ENCODE measurements at regions not wholly inside any gene's neighbourhood (a gene's known extent, or its start where the extent isn't known, plus 50 kb on each side); places are given as distances from the start of the nearest gene placed in this dataset.
"Not testable (repeated sequence)": the region's sequence is repeated elsewhere in the genome, so short reads cannot be mapped to it uniquely, and the experiment has no call there.

DNA sequence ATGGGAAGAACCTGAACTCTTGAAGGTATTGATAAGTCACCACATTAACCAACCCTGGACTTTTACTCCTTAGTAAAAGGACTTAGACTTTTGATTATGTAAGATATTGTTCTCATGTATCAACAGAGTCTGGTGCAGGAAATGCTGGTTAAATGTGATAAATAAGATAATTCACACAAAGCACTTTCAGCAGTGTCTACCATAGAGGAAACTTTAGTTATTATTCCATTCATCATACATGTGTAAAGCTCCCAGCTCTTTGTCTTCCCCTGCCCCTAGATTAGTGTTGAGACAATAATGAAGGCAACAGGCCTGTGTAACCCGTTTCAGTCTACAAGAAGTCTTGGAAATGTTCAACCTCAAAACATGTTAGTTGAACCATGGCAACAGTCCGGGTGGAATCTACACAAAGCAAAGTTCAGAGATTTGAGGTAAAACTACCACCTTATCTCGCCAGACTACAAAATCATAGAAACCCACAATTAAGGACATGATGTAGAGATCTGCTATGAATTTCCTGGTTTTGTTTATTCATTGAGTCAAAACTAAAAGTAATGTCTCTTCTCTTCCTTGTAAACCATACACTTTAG, 109.9 kb upstream of the ADO start:
- TF ChIP-seq, protein P1, sequence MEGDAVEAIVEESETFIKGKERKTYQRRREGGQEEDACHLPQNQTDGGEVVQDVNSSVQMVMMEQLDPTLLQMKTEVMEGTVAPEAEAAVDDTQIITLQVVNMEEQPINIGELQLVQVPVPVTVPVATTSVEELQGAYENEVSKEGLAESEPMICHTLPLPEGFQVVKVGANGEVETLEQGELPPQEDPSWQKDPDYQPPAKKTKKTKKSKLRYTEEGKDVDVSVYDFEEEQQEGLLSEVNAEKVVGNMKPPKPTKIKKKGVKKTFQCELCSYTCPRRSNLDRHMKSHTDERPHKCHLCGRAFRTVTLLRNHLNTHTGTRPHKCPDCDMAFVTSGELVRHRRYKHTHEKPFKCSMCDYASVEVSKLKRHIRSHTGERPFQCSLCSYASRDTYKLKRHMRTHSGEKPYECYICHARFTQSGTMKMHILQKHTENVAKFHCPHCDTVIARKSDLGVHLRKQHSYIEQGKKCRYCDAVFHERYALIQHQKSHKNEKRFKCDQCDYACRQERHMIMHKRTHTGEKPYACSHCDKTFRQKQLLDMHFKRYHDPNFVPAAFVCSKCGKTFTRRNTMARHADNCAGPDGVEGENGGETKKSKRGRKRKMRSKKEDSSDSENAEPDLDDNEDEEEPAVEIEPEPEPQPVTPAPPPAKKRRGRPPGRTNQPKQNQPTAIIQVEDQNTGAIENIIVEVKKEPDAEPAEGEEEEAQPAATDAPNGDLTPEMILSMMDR (IDR thresholded peaks at IDR 0.05; ENCODE audit: low read depth, low read length, missing control alignments) = no peak
- H3K4me3 ChIP-seq (replicated peaks; ENCODE audit: low read depth, low read length) = no peak overlapping the region

DNA sequence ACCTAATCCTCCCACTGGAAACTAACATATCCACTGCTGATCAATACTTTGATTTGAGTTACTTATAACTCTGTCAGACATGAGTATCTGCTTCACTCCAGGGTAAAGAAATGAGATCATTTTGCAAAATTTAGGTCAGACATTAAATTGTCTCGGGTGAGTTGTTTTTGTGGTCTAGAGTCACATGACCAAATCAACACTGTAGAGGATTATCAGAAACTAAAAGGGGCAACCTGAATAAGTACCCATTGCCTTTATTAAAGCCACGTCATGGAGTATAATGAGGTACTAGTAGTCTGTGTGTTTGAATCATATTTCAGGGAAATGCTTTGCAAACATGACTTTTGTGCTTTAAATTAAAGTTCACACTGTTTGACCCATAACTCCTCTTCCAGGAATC, 107.7 kb upstream of the ADO start:
- DNase-seq (ENCODE audit: extremely low read depth, low read depth) = no peak

More for the DNA sequence above, 109.9 kb upstream of the ADO start:
- DNase-seq (ENCODE audit: extremely low read depth, low read depth) = no peak

DNA sequence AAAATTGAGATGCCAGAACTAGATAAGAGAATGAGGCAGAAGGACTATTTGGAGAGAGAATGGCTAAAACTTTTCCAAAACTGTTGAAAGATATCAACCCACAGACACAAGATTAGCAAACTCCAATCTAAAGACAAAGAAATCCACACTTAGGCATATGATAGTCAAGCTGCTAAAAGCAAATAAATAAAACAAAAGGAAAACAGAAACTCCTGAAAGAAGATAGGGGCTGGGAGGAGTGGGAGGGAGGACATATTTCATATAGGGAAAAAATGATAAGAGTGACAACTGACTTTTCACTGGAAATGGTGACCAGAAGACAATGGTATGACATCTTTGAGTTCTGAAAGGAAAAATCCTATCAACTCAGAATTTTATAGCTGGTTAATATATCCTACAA, 105.4 kb upstream of the ADO start:
- no peak for DNase-seq (ENCODE audit: extremely low read depth, low read depth)
- TF ChIP-seq, protein P1 (IDR thresholded peaks at IDR 0.05; ENCODE audit: low read depth, low read length, missing control alignments) = no peak
- H3K4me3 ChIP-seq (replicated peaks; ENCODE audit: low read depth, low read length) = no peak overlapping the region

More for the DNA sequence above, 107.7 kb upstream of the ADO start:
- H3K4me3 ChIP-seq (replicated peaks; ENCODE audit: low read depth, low read length) = no peak overlapping the region
- TF ChIP-seq, protein P1 (IDR thresholded peaks at IDR 0.05; ENCODE audit: low read depth, low read length, missing control alignments) = no peak

DNA sequence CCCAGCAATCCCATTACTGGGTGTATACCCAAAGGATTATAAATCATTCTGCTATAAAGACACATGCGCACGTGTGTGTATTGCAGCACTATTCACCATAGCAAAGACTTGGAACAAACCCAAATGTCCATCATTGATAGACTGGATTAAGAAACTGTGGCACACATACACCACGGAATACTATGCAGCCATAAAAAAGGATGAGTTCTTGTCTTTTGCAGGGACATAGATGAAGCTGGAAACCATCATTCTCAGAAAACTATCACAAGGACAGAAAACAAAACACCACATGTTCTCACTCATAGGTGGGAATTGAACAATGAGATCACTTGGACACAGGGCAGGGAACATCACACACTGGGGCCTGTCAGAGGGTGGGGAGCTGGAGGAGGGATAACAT, 100.4 kb upstream of the ADO start:
- not testable (repeated sequence) for H3K4me3 ChIP-seq (replicated peaks; ENCODE audit: low read depth, low read length); DNase-seq (ENCODE audit: extremely low read depth, low read depth)

DNA sequence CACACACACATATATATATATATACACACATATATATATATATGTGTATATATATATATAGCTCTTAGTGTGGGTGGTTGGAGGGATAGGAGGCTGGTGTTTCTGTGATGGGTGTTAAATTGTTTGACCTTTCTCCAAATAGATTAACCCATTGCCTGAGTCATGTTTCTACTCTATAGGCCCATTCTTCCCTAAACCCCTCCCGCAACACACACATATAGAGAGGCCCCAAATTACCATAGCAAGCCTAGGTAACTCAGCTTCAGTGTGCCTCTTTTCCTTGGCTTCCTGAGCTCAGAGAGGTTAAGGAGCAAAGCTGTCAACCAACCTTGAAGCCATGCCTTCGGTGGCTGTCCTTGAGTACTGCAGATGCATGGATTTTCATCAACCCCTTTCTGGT, 98.7 kb upstream of the ADO start:
- DNase-seq (ENCODE audit: extremely low read depth, low read depth) = no peak
- TF ChIP-seq, protein P1 (IDR thresholded peaks at IDR 0.05; ENCODE audit: low read depth, low read length, missing control alignments) = no peak
- H3K4me3 ChIP-seq (replicated peaks; ENCODE audit: low read depth, low read length) = no peak overlapping the region

DNA sequence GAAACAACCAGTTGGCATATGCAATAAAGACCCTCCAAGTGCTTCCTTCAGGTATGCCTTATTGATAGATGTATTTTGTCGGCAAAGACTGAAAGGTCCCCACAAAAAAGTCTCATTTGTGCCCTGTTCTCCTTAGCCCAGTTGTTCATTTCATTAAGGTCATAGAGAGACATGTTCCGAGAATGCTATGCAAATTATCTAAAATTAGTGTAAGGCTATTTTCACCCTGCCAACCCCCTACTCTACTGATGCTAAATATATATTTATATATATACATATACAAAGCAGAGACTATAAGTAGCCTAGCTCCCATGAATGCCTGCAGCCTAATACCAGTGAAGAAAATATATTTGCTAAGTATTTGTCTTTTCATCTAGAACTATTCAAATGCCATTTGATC, 96.7 kb upstream of the ADO start:
- TF ChIP-seq, protein P1 (IDR thresholded peaks at IDR 0.05; ENCODE audit: low read depth, low read length, missing control alignments) = no peak
- no peak for DNase-seq (ENCODE audit: extremely low read depth, low read depth)

DNA sequence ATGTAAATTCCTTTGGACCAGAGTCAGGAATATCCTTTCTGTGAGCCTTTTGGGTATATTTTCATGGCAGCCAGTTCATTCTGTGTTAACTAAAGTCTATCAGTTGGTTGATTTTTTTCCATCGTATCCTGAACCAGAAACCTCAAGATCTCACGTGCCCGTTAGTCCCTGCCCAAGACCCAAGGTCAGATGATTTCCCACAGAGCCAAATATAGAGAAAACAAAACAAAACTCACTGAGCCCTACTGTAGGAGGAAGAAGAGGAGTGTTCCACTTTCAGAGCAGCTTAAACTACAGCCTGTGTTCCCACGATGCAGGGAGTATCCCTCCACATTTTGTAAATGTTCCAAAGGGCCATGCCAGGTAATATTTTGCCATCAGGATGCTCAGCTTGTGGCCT, 96.0 kb upstream of the ADO start:
- TF ChIP-seq, protein P1 (IDR thresholded peaks at IDR 0.05; ENCODE audit: low read depth, low read length, missing control alignments) = no peak
- DNase-seq (ENCODE audit: extremely low read depth, low read depth) = no peak
- no peak overlapping the region for H3K4me3 ChIP-seq (replicated peaks; ENCODE audit: low read depth, low read length)

More for the DNA sequence above, 96.7 kb upstream of the ADO start:
- H3K4me3 ChIP-seq (replicated peaks; ENCODE audit: low read depth, low read length) = no peak overlapping the region

Data from HFF-Myc (cell line).